K562 (cell line): ENCODE measurements at regions not wholly inside any gene's neighbourhood (a gene's known extent, or its start where the extent isn't known, plus 50 kb on each side); places are given as distances from the start of the nearest gene placed in this dataset.

Source experiments
- ATAC-seq: fragments of 200-7000 bp; cut with Tn5 transposase; 3 replicates; pipeline ENCODE4 v1.9.1; 2020; ENCODE audit warnings: moderate library complexity
- BruUV-seq: library from RNA; stranded (reverse); fragments of 400-500 nt; replicated peaks from 2 replicates; lab custom pipeline; 2021; lab: Mats Ljungman, UMichigan
- CTCF ChIA-PET: fragments of 300-600 bp; formaldehyde crosslinking; extraction: SDS; loops from one replicate; lab custom pipeline; 2021; ENCODE audit warnings: low intra/inter-chr PET ratio; lab: Yijun Ruan, JAX
- POLR2A ChIA-PET: fragments of 300-600, 350-650 bp; sonication (Branson Sonifier 250); formaldehyde crosslinking; extraction: SDS; loops from one replicate; lab custom pipeline; 2021; ENCODE audit warnings: antibody characterized with exemption, inconsistent platforms; lab: Yijun Ruan, JAX
- DNase-seq, 4 experiments: peaks; one replicate each; pipeline versions ENCODE4 v3.0.0 to v3.0.0-alpha.2; 2011 to 2018; ENCODE audit warnings: low spot score in 3 of 4, mixed read lengths in 3 of 4; ENCODE audit errors: extremely low read depth in 1 of 4
- FAIRE-seq: peaks from 2 replicates; lab custom pipeline; 2011; peaks lifted over from hg19 to GRCh38; lab: Jason Lieb, UNC
- H2AFZ ChIP-seq: 2 replicates; pipeline ENCODE4 v1.6.0; 2011; ENCODE audit warnings: low read depth, low read length, control low read depth, inconsistent platforms
- H3K27ac ChIP-seq: fragments of 200-600 bp; 3 replicates; pipeline ENCODE4 v1.8.0; 2011; ENCODE audit warnings: low read depth, mild to moderate bottlenecking, control low read depth, inconsistent platforms, low read length, moderate library complexity, mixed read lengths; ENCODE audit errors: extremely low read depth
- H3K27me3 ChIP-seq, 2 experiments: fragments of 300-600 bp in 1 of 2; 2 replicates in 1 of 2; 3 replicates in 1 of 2; pipeline versions ENCODE4 v1.6.0 to v1.8.0; 2011; ENCODE audit warnings: inconsistent platforms in 2 of 2, low read length in 2 of 2, mild to moderate bottlenecking in 1 of 2, mixed read lengths in 1 of 2, moderate library complexity in 1 of 2; ENCODE audit not compliant: control insufficient read depth in 2 of 2, insufficient read depth in 2 of 2
- H3K36me3 ChIP-seq: fragments of 300-600 bp; 3 replicates; pipeline ENCODE4 v1.8.0; 2011; ENCODE audit warnings: mild to moderate bottlenecking, low read length, inconsistent platforms; ENCODE audit not compliant: control insufficient read depth, insufficient read depth
- H3K4me1 ChIP-seq, 2 experiments: fragments of 200-600 bp in 1 of 2; replicated peaks in 1 of 2; 2 replicates in 1 of 2; 3 replicates in 1 of 2; pipeline versions ENCODE4 v1.5.1 to v1.8.0; 2011; ENCODE audit warnings: inconsistent platforms in 2 of 2, low read length in 2 of 2, mild to moderate bottlenecking in 1 of 2, mixed read lengths in 1 of 2, moderate library complexity in 1 of 2; ENCODE audit not compliant: control insufficient read depth in 2 of 2, insufficient read depth in 2 of 2
- H3K4me2 ChIP-seq: 2 replicates; pipeline ENCODE4 v1.6.1; 2011; ENCODE audit warnings: low read length, control low read depth, inconsistent platforms, mixed read lengths; ENCODE audit not compliant: insufficient read depth
- H3K4me3 ChIP-seq: fragments of 200-600 bp; sonication (generic), shearing (Covaris generic); 2 replicates; pipeline ENCODE4 v1.5.1; 2016; ENCODE audit warnings: control low read depth, inconsistent platforms
- H3K79me2 ChIP-seq: fragments of 200-600 bp; 3 replicates; pipeline ENCODE4 v1.8.0; 2011; ENCODE audit warnings: low read length, inconsistent platforms; ENCODE audit not compliant: control insufficient read depth, insufficient read depth
- H3K9ac ChIP-seq, 2 experiments: 2 replicates each; pipeline versions ENCODE4 v1.6.0 to v1.6.1; 2011; ENCODE audit warnings: low read depth in 2 of 2, low read length in 2 of 2, control low read depth in 1 of 2, inconsistent platforms in 1 of 2, mild to moderate bottlenecking in 1 of 2, mixed read lengths in 1 of 2; ENCODE audit not compliant: insufficient read depth in 1 of 2
- H3K9me1 ChIP-seq: one replicate; pipeline ENCODE4 v1.6.0; 2011; ENCODE audit warnings: inconsistent platforms, mild to moderate bottlenecking, low read length, moderate library complexity; ENCODE audit not compliant: control insufficient read depth, insufficient read depth
- H3K9me3 ChIP-seq: replicated peaks from 2 replicates; pipeline ENCODE4 v1.5.1; 2011; ENCODE audit warnings: low read depth, low read length, inconsistent platforms; ENCODE audit not compliant: control insufficient read depth, insufficient read depth
- H4K20me1 ChIP-seq: replicated peaks from 2 replicates; pipeline ENCODE4 v1.6.1; 2011; ENCODE audit warnings: low read length, inconsistent platforms, mixed read lengths; ENCODE audit not compliant: control insufficient read depth, insufficient read depth
- ARHGAP35 ChIP-seq: fragments of 450-650 bp; IDR thresholded peaks from 2 replicates; pipeline ENCODE4 v1.6.1; 2018; ENCODE audit not compliant: partially characterized antibody
- ARNT ChIP-seq, 2 experiments: fragments of 450-650 bp; IDR thresholded peaks; 2 replicates each; pipeline ENCODE4 v1.6.1; 2016; ENCODE audit warnings: mild to moderate bottlenecking in 1 of 2
- ILK ChIP-seq: fragments of 450-650 bp; IDR thresholded peaks from 2 replicates; pipeline ENCODE4 v1.6.1; 2016; ENCODE audit warnings: missing genetic modification characterization, low read depth, mild to moderate bottlenecking, missing compliant biosample characterization, moderate library complexity, borderline replicate concordance
- MCM5 ChIP-seq: fragments of 450-650 bp; IDR thresholded peaks from 2 replicates; pipeline ENCODE4 v1.6.1; 2016; ENCODE audit warnings: low read depth
- NR2C2 ChIP-seq, 2 experiments: fragments of 200-800 bp in 1 of 2; sonication (Bioruptor generic) in 1 of 2; sonication (generic) in 1 of 2; formaldehyde crosslinking in 1 of 2; IDR thresholded peaks; 2 replicates each; pipeline versions ENCODE4 v1.6.1 to v1.8.0; 2016 to 2022; ENCODE audit warnings: mild to moderate bottlenecking in 1 of 2, missing compliant biosample characterization in 1 of 2, missing genetic modification characterization in 1 of 2, missing genetic modification reagents in 1 of 2
- NR4A1 ChIP-seq, 2 experiments: fragments of 250-450 bp in 1 of 2; fragments of 450-650 bp in 1 of 2; sonication (Bioruptor Pico) in 1 of 2; IDR thresholded peaks; 2 replicates each; pipeline versions ENCODE4 v1.4.0 to v1.6.1; 2016 to 2020; ENCODE audit warnings: mild to moderate bottlenecking in 2 of 2, missing compliant biosample characterization in 1 of 2, missing genetic modification characterization in 1 of 2, moderate library complexity in 1 of 2
- SMAD1 ChIP-seq: fragments of 150-350 bp; IDR thresholded peaks from 2 replicates; pipeline ENCODE4 v1.6.1; 2014; ENCODE audit warnings: low read length, low read depth; ENCODE audit not compliant: partially characterized antibody
- SMARCB1 ChIP-seq: IDR thresholded peaks from 2 replicates; pipeline ENCODE4 v1.6.1; 2011; ENCODE audit warnings: improper control_type of control experiment, low read depth; ENCODE audit not compliant: insufficient read length
- SREBF1 ChIP-seq: fragments of 150-350 bp; IDR thresholded peaks from 2 replicates; pipeline ENCODE4 v1.6.1; 2014; ENCODE audit warnings: antibody characterized with exemption, low read depth, low read length, borderline replicate concordance
- ZBTB9 ChIP-seq: fragments of 450-650 bp; formaldehyde crosslinking; IDR thresholded peaks from 2 replicates; pipeline ENCODE4 v1.4.0; 2020; ENCODE audit warnings: mild to moderate bottlenecking, moderate library complexity
- ZNF592 ChIP-seq: fragments of 450-650 bp; IDR thresholded peaks from 2 replicates; pipeline ENCODE4 v1.6.1; 2017; ENCODE audit warnings: antibody characterized with exemption, mild to moderate bottlenecking
- ZNF639 ChIP-seq, 2 experiments: fragments of 200-800 bp in 1 of 2; sonication (Bioruptor generic) in 1 of 2; sonication (generic) in 1 of 2; formaldehyde crosslinking in 1 of 2; IDR thresholded peaks in 1 of 2; conservative IDR thresholded peaks in 1 of 2; 2 replicates each; pipeline versions ENCODE4 v1.5.0 to v1.6.1; 2016 to 2020; ENCODE audit warnings: missing compliant biosample characterization in 1 of 2, missing genetic modification characterization in 1 of 2, missing genetic modification reagents in 1 of 2
- in situ Hi-C: fragments of 300-500 bp; cut with MboI; formaldehyde crosslinking; loops from 4 replicates; pipeline ENCODE4 v1.15.0; 2018; ENCODE audit warnings: inconsistent platforms, mixed read lengths
- intact Hi-C: fragments of 100-400 bp; cut with micrococcal nuclease; formaldehyde crosslinking; loops from 2 replicates; pipeline ENCODE4 v1.14.2; 2022
- TF ChIP-seq, protein P1 (sequence below): fragments of 250-450 bp; sonication (Bioruptor Pico); IDR thresholded peaks from 2 replicates; pipeline ENCODE4 v1.8.0; 2022; ENCODE audit warnings: inconsistent platforms, mild to moderate bottlenecking, moderate library complexity, borderline replicate concordance

DNA sequence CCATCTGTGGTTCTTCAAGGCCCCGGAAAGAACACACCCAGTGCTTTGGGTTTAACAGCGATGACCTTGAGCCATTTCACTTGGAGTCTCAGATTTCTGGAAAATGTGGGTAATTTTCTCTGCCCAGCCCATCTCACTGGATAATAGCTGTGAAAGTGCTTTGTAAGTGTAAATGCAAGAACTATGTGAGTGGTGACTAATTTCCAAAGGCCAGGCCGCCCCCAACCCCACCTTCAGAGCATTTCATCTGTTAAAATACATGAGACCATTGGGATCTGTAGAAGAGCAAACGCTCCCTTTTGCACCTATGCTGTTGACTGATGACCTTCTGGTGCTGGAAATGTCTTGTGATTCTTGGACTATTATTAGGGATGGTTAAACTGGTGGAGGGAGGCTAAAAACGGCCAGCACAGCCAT is 196.8 kb upstream of the LPP start (continued):
- TF ChIP-seq SMAD1 (no peak), ZBTB9 (CRISPR knock-in tag) (no peak), ZNF592 (no peak), MCM5 (no peak), NR4A1 (CRISPR knock-in tag; IDR thresholded peaks at IDR 0.05) (no peak), NR4A1 (tag; IDR thresholded peaks at IDR 0.05) (no peak), ILK (no peak)

DNA sequence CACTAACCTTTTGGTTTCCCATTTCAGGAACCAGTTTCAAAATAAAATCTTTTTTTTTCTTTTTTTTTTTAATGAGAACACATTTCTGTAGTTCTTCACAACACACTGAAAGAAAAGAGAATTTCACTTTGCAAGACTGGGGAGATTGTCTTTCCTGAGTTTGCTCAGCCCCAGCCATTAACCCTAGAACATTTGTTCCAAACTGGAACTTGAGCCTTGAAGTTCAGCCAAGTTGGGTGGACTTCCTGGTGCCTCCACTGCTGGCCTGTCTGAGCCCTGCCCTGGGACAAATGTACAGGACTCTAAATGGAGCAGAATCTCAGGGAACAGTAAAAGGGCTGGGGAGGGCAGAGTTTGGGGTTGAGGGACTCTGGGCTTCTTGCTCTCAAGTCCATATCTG is 196.4 kb upstream of the LPP start:
- in situ Hi-C loops = no loop called here
- intact Hi-C loops = no loop called here
- no peaks in the 10 kb centered on the region for H3K79me2 ChIP-seq
- no peak overlapping the region for H2AFZ ChIP-seq
- no peaks in the 10 kb centered on the region for H3K4me1 ChIP-seq
- H3K9ac ChIP-seq = no peak overlapping the region
- ATAC-seq = no peak
- no peak for DNase-seq
- H4K20me1 ChIP-seq = no peaks in the 10 kb centered on the region
- no peak for FAIRE-seq
- ChIA-PET CTCF (no interaction called here), POLR2A (no interaction called here)
- H3K4me2 ChIP-seq = no peak overlapping the region
- H3K9me1 ChIP-seq = no peaks in the 10 kb centered on the region
- no peaks in the 10 kb centered on the region for H3K36me3 ChIP-seq
- peaks cover 0 to 4% of the 10 kb centered on the region in 2 experiments; a peak in 1 of 5 replicates for H3K27me3 ChIP-seq
- no TSS peak for BruUV-seq
- no peak overlapping the region for H3K4me3 ChIP-seq
- H3K9me3 ChIP-seq = no peaks in the 10 kb centered on the region
- no peak overlapping the region for H3K27ac ChIP-seq
- TF ChIP-seq ARHGAP35 (no peak), ZNF639 (CRISPR knock-in tag; conservative IDR thresholded peaks at IDR 0.05 in 1 of 2, IDR thresholded peaks at IDR 0.05 in 1 of 2) (no peak), SMARCB1 (no peak), NR2C2 (CRISPR knock-in tag; IDR thresholded peaks at IDR 0.05) (no peak), NR2C2 (tag; IDR thresholded peaks at IDR 0.05) (no peak), SREBF1 (no peak), ARNT (IDR thresholded peaks at IDR 0.05) (no peak)
- TF ChIP-seq, protein P1, sequence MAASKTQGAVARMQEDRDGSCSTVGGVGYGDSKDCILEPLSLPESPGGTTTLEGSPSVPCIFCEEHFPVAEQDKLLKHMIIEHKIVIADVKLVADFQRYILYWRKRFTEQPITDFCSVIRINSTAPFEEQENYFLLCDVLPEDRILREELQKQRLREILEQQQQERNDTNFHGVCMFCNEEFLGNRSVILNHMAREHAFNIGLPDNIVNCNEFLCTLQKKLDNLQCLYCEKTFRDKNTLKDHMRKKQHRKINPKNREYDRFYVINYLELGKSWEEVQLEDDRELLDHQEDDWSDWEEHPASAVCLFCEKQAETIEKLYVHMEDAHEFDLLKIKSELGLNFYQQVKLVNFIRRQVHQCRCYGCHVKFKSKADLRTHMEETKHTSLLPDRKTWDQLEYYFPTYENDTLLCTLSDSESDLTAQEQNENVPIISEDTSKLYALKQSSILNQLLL = no peak
